ENCODE measurements at regions not wholly inside any gene's neighbourhood (a gene's known extent, or its start where the extent isn't known, plus 50 kb on each side); places are given as distances from the start of the nearest gene placed in this dataset.

DNA sequence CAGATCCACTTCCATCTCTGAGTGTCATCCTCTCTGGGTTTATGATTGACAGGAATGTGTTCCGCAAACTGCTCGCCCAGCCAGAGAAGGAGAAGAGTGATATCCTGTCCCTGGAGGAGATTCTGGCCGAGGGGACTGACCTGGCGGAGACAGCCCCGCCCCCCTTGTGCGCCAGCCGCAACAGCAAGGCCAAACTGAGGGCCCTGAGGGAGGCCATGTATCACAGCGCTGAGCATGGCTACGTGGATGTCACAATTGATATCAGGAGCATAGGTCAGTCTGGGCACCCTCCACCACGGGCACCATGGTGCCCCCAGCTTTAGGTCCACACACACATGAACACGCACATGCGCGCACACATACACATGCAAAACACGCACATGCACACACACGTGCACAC lies 67.5 kb upstream of the PWP1 start:
- H3K36me3 Mint-ChIP-seq (ENCODE audit: unreplicated experiment): no peaks in the 10 kb centered on the region
- no peak for TF ChIP-seq CTCF (IDR thresholded peaks at IDR 0.05)
- H3K27ac Mint-ChIP-seq (ENCODE audit: unreplicated experiment): no peak overlapping the region
- no peaks in the 10 kb centered on the region for H3K9me3 Mint-ChIP-seq (ENCODE audit: unreplicated experiment)
- H3K27me3 Mint-ChIP-seq (ENCODE audit: unreplicated experiment): peaks cover under 1% of the 10 kb centered on the region
- no peak for DNase-seq (ENCODE audit: extremely low spot score, unreplicated experiment)
- H3K4me1 Mint-ChIP-seq (ENCODE audit: unreplicated experiment): no peaks in the 10 kb centered on the region
- no peak overlapping the region for H3K4me3 Mint-ChIP-seq (ENCODE audit: unreplicated experiment)

DNA sequence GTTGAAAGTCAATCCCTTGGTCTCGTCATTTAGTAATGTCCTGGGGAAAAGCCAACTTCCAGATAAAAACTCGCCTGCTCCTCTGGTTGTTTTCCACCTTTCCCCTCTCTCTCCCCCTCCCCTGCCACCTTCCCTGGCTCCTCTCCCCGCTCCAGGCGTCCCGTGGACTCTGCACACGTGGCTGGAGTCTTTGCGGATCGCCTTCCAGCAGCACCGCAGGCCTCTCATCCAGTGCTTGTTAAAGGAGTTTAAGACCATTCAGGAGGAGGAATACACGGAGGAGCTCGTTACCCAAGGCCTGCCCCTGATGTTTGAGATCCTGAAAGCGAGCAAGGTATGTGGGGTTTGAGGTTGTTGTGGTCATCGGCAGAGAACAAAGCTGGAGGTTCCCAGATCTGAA lies 65.8 kb upstream of the PWP1 start:
- H3K9me3 Mint-ChIP-seq (ENCODE audit: unreplicated experiment): peaks cover under 1% of the 10 kb centered on the region
- H3K4me1 Mint-ChIP-seq (ENCODE audit: unreplicated experiment): no peaks in the 10 kb centered on the region
- H3K27ac Mint-ChIP-seq (ENCODE audit: unreplicated experiment): no peak overlapping the region
- no peaks in the 10 kb centered on the region for H3K36me3 Mint-ChIP-seq (ENCODE audit: unreplicated experiment)
- H3K27me3 Mint-ChIP-seq (ENCODE audit: unreplicated experiment): no peaks in the 10 kb centered on the region
- H3K4me3 Mint-ChIP-seq (ENCODE audit: unreplicated experiment): no peak overlapping the region
- DNase-seq (ENCODE audit: extremely low spot score, unreplicated experiment): no peak
- no peak for TF ChIP-seq CTCF (IDR thresholded peaks at IDR 0.05)

GRCh38 chr12:107622001-107622400 lies 63.6 kb upstream of the PWP1 start:
- TF ChIP-seq CTCF (IDR thresholded peaks at IDR 0.05): peak; percentile 20
- Mint-ChIP-seq H3K4me1 (ENCODE audit: unreplicated experiment) (no peaks in the 10 kb centered on the region), H3K27me3 (ENCODE audit: unreplicated experiment) (no peaks in the 10 kb centered on the region), H3K36me3 (ENCODE audit: unreplicated experiment) (no peaks in the 10 kb centered on the region), H3K27ac (ENCODE audit: unreplicated experiment) (no peak overlapping the region), H3K9me3 (ENCODE audit: unreplicated experiment) (peaks cover 6% of the 10 kb centered on the region), H3K4me3 (ENCODE audit: unreplicated experiment) (no peak overlapping the region)
- no peak for DNase-seq (ENCODE audit: extremely low spot score, unreplicated experiment)

DNA sequence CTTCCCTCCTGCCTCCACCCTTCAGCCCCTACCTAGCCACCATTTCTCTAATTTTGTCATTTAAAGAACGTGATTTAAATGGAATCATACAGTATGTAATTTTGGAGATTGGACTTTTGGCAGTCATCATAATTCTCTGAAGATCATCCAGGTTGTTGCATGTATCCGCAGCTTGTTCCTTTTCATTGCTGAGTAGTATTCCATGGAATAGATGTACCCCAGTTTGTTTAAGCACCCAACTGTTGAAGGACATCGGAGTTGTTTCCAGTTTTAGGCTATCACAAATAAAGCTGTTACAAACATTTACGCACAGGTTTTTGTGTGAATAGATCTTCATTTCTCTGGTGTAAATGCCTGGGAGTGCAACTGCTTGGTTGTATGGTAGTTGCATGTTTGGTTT lies 61.1 kb upstream of the PWP1 start:
- Mint-ChIP-seq H3K4me3 (ENCODE audit: unreplicated experiment) (no peak overlapping the region), H3K4me1 (ENCODE audit: unreplicated experiment) (no peaks in the 10 kb centered on the region), H3K36me3 (ENCODE audit: unreplicated experiment) (no peaks in the 10 kb centered on the region), H3K27ac (ENCODE audit: unreplicated experiment) (no peak overlapping the region), H3K27me3 (ENCODE audit: unreplicated experiment) (no peaks in the 10 kb centered on the region), H3K9me3 (ENCODE audit: unreplicated experiment) (peaks cover 6% of the 10 kb centered on the region)
- no peak for TF ChIP-seq CTCF (IDR thresholded peaks at IDR 0.05)
- no peak for DNase-seq (ENCODE audit: extremely low spot score, unreplicated experiment)

- H3K4me1 Mint-ChIP-seq (ENCODE audit: unreplicated experiment): no peaks in the 10 kb centered on the region
- H3K27me3 Mint-ChIP-seq (ENCODE audit: unreplicated experiment): peaks cover 6% of the 10 kb centered on the region
- H3K27ac Mint-ChIP-seq (ENCODE audit: unreplicated experiment): no peak overlapping the region
- H3K36me3 Mint-ChIP-seq (ENCODE audit: unreplicated experiment): no peaks in the 10 kb centered on the region
- peaks cover 9% of the 10 kb centered on the region for H3K9me3 Mint-ChIP-seq (ENCODE audit: unreplicated experiment)
- H3K4me3 Mint-ChIP-seq (ENCODE audit: unreplicated experiment): no peak overlapping the region
- TF ChIP-seq CTCF (IDR thresholded peaks at IDR 0.05): no peak
- no peak for DNase-seq (ENCODE audit: extremely low spot score, unreplicated experiment)
Measured at GRCh38 chr12:107631715-107632114, 53.9 kb upstream of the PWP1 start.

Measured in osteocyte (in vitro differentiated cells).